HG03342 (cell line): ENCODE measurements at regions not wholly inside any gene's neighbourhood (a gene's known extent, or its start where the extent isn't known, plus 50 kb on each side); places are given as distances from the start of the nearest gene placed in this dataset.
"Not testable (repeated sequence)": the region's sequence is repeated elsewhere in the genome, so short reads cannot be mapped to it uniquely, and the experiment has no call there.

ENCODE experiments used
- ATAC-seq: cut with Tn5 transposase; IDR thresholded peaks from one replicate; pipeline ENCODE4 v1.9.1; 2021; ENCODE audit warnings: mild to moderate bottlenecking, moderate library complexity; ENCODE audit not compliant: unreplicated experiment

- no peak for ATAC-seq
These were observed 106.5 kb upstream of the KCTD1 start for GRCh38 chr18:26654616-26655524.

GRCh38 chr18:26653943-26654615, 105.7 kb upstream of the KCTD1 start:
- ATAC-seq: no peak

- ATAC-seq: no peak
These were observed 104.1 kb upstream of the KCTD1 start for GRCh38 chr18:26652501-26652900.

GRCh38 chr18:26650310-26651268, 102.2 kb upstream of the KCTD1 start:
- no peak for ATAC-seq

GRCh38 chr18:26649193-26649543, 100.8 kb upstream of the KCTD1 start:
- no peak for ATAC-seq

GRCh38 chr18:26648509-26649192, 100.3 kb upstream of the KCTD1 start:
- ATAC-seq: no peak

GRCh38 chr18:26646901-26647300, 98.5 kb upstream of the KCTD1 start:
- no peak for ATAC-seq

GRCh38 chr18:26642440-26643348, 94.3 kb upstream of the KCTD1 start:
- no peak for ATAC-seq

GRCh38 chr18:26640541-26640940, 92.2 kb upstream of the KCTD1 start:
- no peak for ATAC-seq

- no peak for ATAC-seq
These were observed 90.8 kb upstream of the KCTD1 start for GRCh38 chr18:26639149-26639548.

GRCh38 chr18:26637983-26638382, 89.6 kb upstream of the KCTD1 start:
- ATAC-seq: no peak

- ATAC-seq: no peak
These were observed 89.0 kb upstream of the KCTD1 start for GRCh38 chr18:26637324-26637723.

GRCh38 chr18:26635466-26635865, 87.1 kb upstream of the KCTD1 start:
- no peak for ATAC-seq

- no peak for ATAC-seq
These were observed 86.3 kb upstream of the KCTD1 start for GRCh38 chr18:26634631-26635030.

- no peak for ATAC-seq
These were observed 82.8 kb upstream of the KCTD1 start for GRCh38 chr18:26631135-26631534.

- no peak for ATAC-seq
These were observed 82.2 kb upstream of the KCTD1 start for GRCh38 chr18:26630596-26630995.

GRCh38 chr18:26628017-26628416, 79.7 kb upstream of the KCTD1 start:
- no peak for ATAC-seq

GRCh38 chr18:26624443-26624842, 76.1 kb upstream of the KCTD1 start:
- no peak for ATAC-seq

- not testable (repeated sequence) for ATAC-seq
These were observed 75.0 kb upstream of the KCTD1 start for GRCh38 chr18:26623314-26623713.
